PC-9 (cell line): ENCODE measurements at regions not wholly inside any gene's neighbourhood (a gene's known extent, or its start where the extent isn't known, plus 50 kb on each side); places are given as distances from the start of the nearest gene placed in this dataset.

Experiments used
- BruUV-seq: library from RNA; stranded (reverse); fragments of 400-500 nt; replicated peaks from 2 replicates; lab custom pipeline; 2021; lab: Mats Ljungman, UMichigan
- CTCF ChIA-PET: fragments of 300-600 bp; sonication (Branson Sonifier 250); formaldehyde crosslinking; loops from one replicate; lab custom pipeline; 2022; ENCODE audit warnings: antibody characterized with exemption; lab: Charles Lee
- POLR2A ChIA-PET: fragments of 300-600 bp; sonication (Branson Sonifier 250); formaldehyde crosslinking; loops from one replicate; lab custom pipeline; 2022; ENCODE audit warnings: antibody characterized with exemption; ENCODE audit not compliant: unreplicated experiment; lab: Charles Lee
- DNase-seq, 2 experiments: peaks; one replicate each; pipeline versions ENCODE4 v3.0.0 to v3.0.0-alpha.2; 2015 to 2022; ENCODE audit warnings: mixed read lengths in 1 of 2
- H2AFZ ChIP-seq: fragments of 200-600 bp; sonication (generic); 2 replicates; pipeline ENCODE4 v1.8.1; 2017; ENCODE audit warnings: antibody characterized with exemption
- H3F3A ChIP-seq: fragments of 200-600 bp; sonication (generic); 2 replicates; pipeline ENCODE4 v1.8.1; 2017; ENCODE audit warnings: antibody characterized with exemption, mild to moderate bottlenecking, low read depth; ENCODE audit not compliant: insufficient read depth
- H3K27ac ChIP-seq: fragments of 200-600 bp; sonication (generic); 2 replicates; pipeline ENCODE4 v1.6.1; 2016; ENCODE audit warnings: mixed run types
- H3K27me3 ChIP-seq: fragments of 200-600 bp; sonication (generic); 2 replicates; pipeline ENCODE4 v1.6.1; 2016; ENCODE audit warnings: low read depth, mixed run types; ENCODE audit not compliant: insufficient read depth
- H3K36me3 ChIP-seq: fragments of 200-600 bp; sonication (generic); 2 replicates; pipeline ENCODE4 v1.6.1; 2016; ENCODE audit warnings: low read depth, mixed run types
- H3K4me1 ChIP-seq: fragments of 200-600 bp; sonication (generic); replicated peaks from 2 replicates; pipeline ENCODE4 v1.6.1; 2016; ENCODE audit warnings: mixed run types; ENCODE audit not compliant: insufficient read depth
- H3K4me2 ChIP-seq: fragments of 200-600 bp; sonication (generic); 2 replicates; pipeline ENCODE4 v1.6.1; 2017; ENCODE audit warnings: mixed run types
- H3K4me3 ChIP-seq: fragments of 200-600 bp; sonication (generic); 2 replicates; pipeline ENCODE4 v1.6.1; 2016; ENCODE audit warnings: mixed run types
- H3K79me2 ChIP-seq: fragments of 200-600 bp; sonication (generic); 2 replicates; pipeline ENCODE4 v1.6.1; 2017; ENCODE audit warnings: low read depth, mixed run types
- H3K9me2 ChIP-seq: fragments of 200-600 bp; sonication (generic); 2 replicates; pipeline ENCODE4 v1.8.1; 2017; ENCODE audit warnings: mild to moderate bottlenecking; ENCODE audit not compliant: insufficient read depth
- H3K9me3 ChIP-seq: fragments of 200-600 bp; sonication (generic); 2 replicates; pipeline ENCODE4 v1.8.1; 2016; ENCODE audit warnings: low read depth; ENCODE audit not compliant: insufficient read depth
- H4K20me1 ChIP-seq: fragments of 200-600 bp; sonication (generic); 2 replicates; pipeline ENCODE4 v1.8.1; 2017; ENCODE audit not compliant: insufficient read depth
- CTCF ChIP-seq: fragments of 200-600 bp; sonication (generic); conservative IDR thresholded peaks from 2 replicates; pipeline ENCODE4 v1.6.1; 2017; ENCODE audit warnings: mixed run types, antibody characterized with exemption, mild to moderate bottlenecking, moderate library complexity
- EZH2 ChIP-seq: fragments of 200-600 bp; sonication (generic); IDR thresholded peaks from 2 replicates; pipeline ENCODE4 v1.8.0; 2017; ENCODE audit warnings: antibody characterized with exemption, low read depth
- intact Hi-C: fragments of 100-400 bp; cut with micrococcal nuclease; formaldehyde crosslinking; loops from one replicate; pipeline ENCODE4 v1.10.0; 2022; ENCODE audit not compliant: unreplicated experiment

- ChIA-PET CTCF (no interaction called here), POLR2A (no interaction called here)
- no peaks in the 10 kb centered on the region for H3K27me3 ChIP-seq
- H2AFZ ChIP-seq = no peak overlapping the region
- no peak for DNase-seq
- H3K27ac ChIP-seq = no peak overlapping the region
- H3K36me3 ChIP-seq = no peaks in the 10 kb centered on the region
- BruUV-seq = no TSS peak
- H4K20me1 ChIP-seq = no peaks in the 10 kb centered on the region
- TF ChIP-seq EZH2 = no peak
- TF ChIP-seq CTCF = no peak
- intact Hi-C loops = loop anchor here (5.0 kb wide), 1 partner anchor 675 kb away; the partner anchor contains the start of genes NR2F1 and NR2F1-AS1
- H3K79me2 ChIP-seq = no peaks in the 10 kb centered on the region
- peaks cover 12% of the 10 kb centered on the region for H3K4me1 ChIP-seq
- H3K4me2 ChIP-seq = no peak overlapping the region
- H3K9me2 ChIP-seq = no peaks in the 10 kb centered on the region
- H3K9me3 ChIP-seq = no peaks in the 10 kb centered on the region
- H3K4me3 ChIP-seq = no peak overlapping the region
- H3F3A ChIP-seq = no peaks in the 10 kb centered on the region
Measured at GRCh38 chr5:92906798-92907376, 674.1 kb downstream of the NR2F1-AS1 start.

GRCh38 chr5:92904021-92904420 is 677.0 kb downstream of the NR2F1-AS1 start:
- Histone ChIP-seq H3K4me2 (no peak overlapping the region), H3K79me2 (no peaks in the 10 kb centered on the region), H3K27ac (no peak overlapping the region), H2AFZ (no peak overlapping the region), H3K9me2 (no peaks in the 10 kb centered on the region), H3F3A (no peaks in the 10 kb centered on the region), H4K20me1 (no peaks in the 10 kb centered on the region), H3K4me3 (no peak overlapping the region), H3K27me3 (no peaks in the 10 kb centered on the region), H3K36me3 (no peaks in the 10 kb centered on the region), H3K4me1 (peaks cover 12% of the 10 kb centered on the region), H3K9me3 (no peaks in the 10 kb centered on the region)
- ChIA-PET CTCF (no interaction called here), POLR2A (no interaction called here)
- BruUV-seq = no TSS peak
- no peak for DNase-seq
- no peak for TF ChIP-seq CTCF
- TF ChIP-seq EZH2 = no peak
- intact Hi-C loops = no loop called here

- no peaks in the 10 kb centered on the region for H4K20me1 ChIP-seq
- TF ChIP-seq CTCF (no peak), EZH2 (no peak)
- H3K79me2 ChIP-seq = no peaks in the 10 kb centered on the region
- H2AFZ ChIP-seq = peak overlapping the region; percentile 39; the same call in 1 of the 2 replicates
- no peak overlapping the region for H3K4me2 ChIP-seq
- H3F3A ChIP-seq = no peaks in the 10 kb centered on the region
- POLR2A ChIA-PET = no interaction called here
- intact Hi-C loops = no loop called here
- H3K27ac ChIP-seq = no peak overlapping the region
- DNase-seq = no peak
- no TSS peak for BruUV-seq
- H3K4me1 ChIP-seq = no peaks in the 10 kb centered on the region
- no peaks in the 10 kb centered on the region for H3K27me3 ChIP-seq
- peaks cover 4% of the 10 kb centered on the region; the same call in 1 of the 2 replicates for H3K9me2 ChIP-seq
- CTCF ChIA-PET = interaction anchor here (0.6 kb wide), 1 partner anchor 418 kb away, joined by 3 read pairs; no protein-coding TSS in a partner anchor
- H3K9me3 ChIP-seq = 0 out of 2 replicates have a peak, but pooled peaks cover 4% of the 10 kb centered on the region
- H3K36me3 ChIP-seq = no peaks in the 10 kb centered on the region
- no peak overlapping the region for H3K4me3 ChIP-seq
Measured at GRCh38 chr5:92899611-92900010, 681.4 kb downstream of the NR2F1-AS1 start.
